ENCODE measurements at regions not wholly inside any gene's neighbourhood (a gene's known extent, or its start where the extent isn't known, plus 50 kb on each side); places are given as distances from the start of the nearest gene placed in this dataset.

DNA sequence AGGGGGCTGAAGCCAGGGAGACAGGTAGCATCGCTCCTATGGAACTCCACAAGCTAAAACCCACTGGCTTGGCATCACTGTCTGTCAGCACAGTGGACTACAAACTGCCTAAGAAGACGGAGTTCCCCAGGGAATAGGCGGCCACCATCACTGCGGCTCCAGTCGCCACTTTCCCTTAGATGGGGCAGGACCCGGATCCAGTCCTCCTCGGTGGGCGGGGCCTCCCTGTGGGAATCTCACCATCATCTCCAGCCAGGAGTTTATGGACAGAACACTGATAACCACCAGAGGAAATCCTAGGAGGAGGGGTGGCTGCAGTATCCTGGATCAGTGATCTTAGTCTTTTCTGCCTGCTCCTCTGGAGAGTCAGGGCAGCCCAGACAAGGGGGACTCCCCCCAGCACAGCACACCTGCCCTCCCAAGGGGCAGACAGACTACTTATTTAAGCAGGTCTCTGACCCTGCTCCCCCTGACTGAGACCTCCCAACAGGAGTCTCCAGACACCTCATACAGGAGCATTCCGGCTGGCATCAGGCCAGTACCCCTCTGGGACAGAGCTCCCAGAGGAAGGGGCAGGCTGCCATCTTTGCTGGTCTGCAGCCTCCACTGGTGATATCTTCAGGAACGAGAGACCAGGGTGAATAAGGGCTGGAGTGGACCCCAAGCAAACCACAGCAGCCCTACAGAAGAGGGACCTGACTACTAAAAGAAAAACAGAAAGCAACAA, 435.6 kb upstream of the RASGRP1 start:
- TF ChIP-seq, protein P1, sequence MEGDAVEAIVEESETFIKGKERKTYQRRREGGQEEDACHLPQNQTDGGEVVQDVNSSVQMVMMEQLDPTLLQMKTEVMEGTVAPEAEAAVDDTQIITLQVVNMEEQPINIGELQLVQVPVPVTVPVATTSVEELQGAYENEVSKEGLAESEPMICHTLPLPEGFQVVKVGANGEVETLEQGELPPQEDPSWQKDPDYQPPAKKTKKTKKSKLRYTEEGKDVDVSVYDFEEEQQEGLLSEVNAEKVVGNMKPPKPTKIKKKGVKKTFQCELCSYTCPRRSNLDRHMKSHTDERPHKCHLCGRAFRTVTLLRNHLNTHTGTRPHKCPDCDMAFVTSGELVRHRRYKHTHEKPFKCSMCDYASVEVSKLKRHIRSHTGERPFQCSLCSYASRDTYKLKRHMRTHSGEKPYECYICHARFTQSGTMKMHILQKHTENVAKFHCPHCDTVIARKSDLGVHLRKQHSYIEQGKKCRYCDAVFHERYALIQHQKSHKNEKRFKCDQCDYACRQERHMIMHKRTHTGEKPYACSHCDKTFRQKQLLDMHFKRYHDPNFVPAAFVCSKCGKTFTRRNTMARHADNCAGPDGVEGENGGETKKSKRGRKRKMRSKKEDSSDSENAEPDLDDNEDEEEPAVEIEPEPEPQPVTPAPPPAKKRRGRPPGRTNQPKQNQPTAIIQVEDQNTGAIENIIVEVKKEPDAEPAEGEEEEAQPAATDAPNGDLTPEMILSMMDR (IDR thresholded peaks at IDR 0.05) = no peak
- TF ChIP-seq, protein P2, sequence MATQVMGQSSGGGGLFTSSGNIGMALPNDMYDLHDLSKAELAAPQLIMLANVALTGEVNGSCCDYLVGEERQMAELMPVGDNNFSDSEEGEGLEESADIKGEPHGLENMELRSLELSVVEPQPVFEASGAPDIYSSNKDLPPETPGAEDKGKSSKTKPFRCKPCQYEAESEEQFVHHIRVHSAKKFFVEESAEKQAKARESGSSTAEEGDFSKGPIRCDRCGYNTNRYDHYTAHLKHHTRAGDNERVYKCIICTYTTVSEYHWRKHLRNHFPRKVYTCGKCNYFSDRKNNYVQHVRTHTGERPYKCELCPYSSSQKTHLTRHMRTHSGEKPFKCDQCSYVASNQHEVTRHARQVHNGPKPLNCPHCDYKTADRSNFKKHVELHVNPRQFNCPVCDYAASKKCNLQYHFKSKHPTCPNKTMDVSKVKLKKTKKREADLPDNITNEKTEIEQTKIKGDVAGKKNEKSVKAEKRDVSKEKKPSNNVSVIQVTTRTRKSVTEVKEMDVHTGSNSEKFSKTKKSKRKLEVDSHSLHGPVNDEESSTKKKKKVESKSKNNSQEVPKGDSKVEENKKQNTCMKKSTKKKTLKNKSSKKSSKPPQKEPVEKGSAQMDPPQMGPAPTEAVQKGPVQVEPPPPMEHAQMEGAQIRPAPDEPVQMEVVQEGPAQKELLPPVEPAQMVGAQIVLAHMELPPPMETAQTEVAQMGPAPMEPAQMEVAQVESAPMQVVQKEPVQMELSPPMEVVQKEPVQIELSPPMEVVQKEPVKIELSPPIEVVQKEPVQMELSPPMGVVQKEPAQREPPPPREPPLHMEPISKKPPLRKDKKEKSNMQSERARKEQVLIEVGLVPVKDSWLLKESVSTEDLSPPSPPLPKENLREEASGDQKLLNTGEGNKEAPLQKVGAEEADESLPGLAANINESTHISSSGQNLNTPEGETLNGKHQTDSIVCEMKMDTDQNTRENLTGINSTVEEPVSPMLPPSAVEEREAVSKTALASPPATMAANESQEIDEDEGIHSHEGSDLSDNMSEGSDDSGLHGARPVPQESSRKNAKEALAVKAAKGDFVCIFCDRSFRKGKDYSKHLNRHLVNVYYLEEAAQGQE (IDR thresholded peaks at IDR 0.05; ENCODE audit: insufficient read depth in 1 of 2, low read depth in 2 of 2, low read length in 1 of 2) = no peak
- no peak for TF ChIP-seq POLR2AphosphoS5 (IDR thresholded peaks at IDR 0.05; ENCODE audit: low read depth, low read length)
- TF ChIP-seq SIN3A (IDR thresholded peaks at IDR 0.05; ENCODE audit: borderline replicate concordance, insufficient read depth, low read depth, low read length) = no peak

Measured in Panc1 (cell line).